OCI-LY1 (cell line): ENCODE measurements at regions not wholly inside any gene's neighbourhood (a gene's known extent, or its start where the extent isn't known, plus 50 kb on each side); places are given as distances from the start of the nearest gene placed in this dataset.

Source experiments
- CTCF ChIP-seq: fragments of 200-600 bp; sonication (generic), shearing (Covaris generic); IDR thresholded peaks from 2 replicates; pipeline ENCODE4 v1.5.1; 2017; ENCODE audit warnings: mild to moderate bottlenecking, antibody characterized with exemption, low read length, moderate library complexity, mixed read lengths
- EZH2 ChIP-seq: fragments of 200-600 bp; sonication (generic), shearing (Covaris generic); IDR thresholded peaks from 2 replicates; pipeline ENCODE4 v1.8.0; 2017; ENCODE audit warnings: borderline replicate concordance, mixed run types, mild to moderate bottlenecking, antibody characterized with exemption, low read length, moderate library complexity, mixed read lengths

GRCh38 chr1:200351826-200352549 is 57.8 kb downstream of the ZNF281 start:
- TF ChIP-seq CTCF = no peak
- no peak for TF ChIP-seq EZH2
